GM12878 (cell line): ENCODE measurements at regions not wholly inside any gene's neighbourhood (a gene's known extent, or its start where the extent isn't known, plus 50 kb on each side); places are given as distances from the start of the nearest gene placed in this dataset.

Experiments used
- ATAC-seq: fragments of 200-7000 bp; cut with Tn5 transposase; 3 replicates; pipeline ENCODE4 v1.9.1; 2020; ENCODE audit warnings: mild to moderate bottlenecking, moderate library complexity
- BruUV-seq: library from RNA; stranded (reverse); fragments of 400-500 nt; replicated peaks from 2 replicates; lab custom pipeline; 2021; lab: Mats Ljungman, UMichigan
- CTCF ChIA-PET: fragments of 300-600 bp; sonication (Branson Sonifier 250); formaldehyde crosslinking; extraction: SDS; loops from one replicate; lab custom pipeline; 2021; ENCODE audit warnings: inconsistent platforms; lab: Yijun Ruan, JAX
- POLR2A ChIA-PET: fragments of 350-600 bp; formaldehyde crosslinking; extraction: SDS; loops from one replicate; lab custom pipeline; 2021; ENCODE audit warnings: inconsistent platforms; lab: Charles Lee
- RAD21 ChIA-PET: fragments of 300-600 bp; sonication (Branson Sonifier 250); formaldehyde crosslinking; loops from one replicate; lab custom pipeline; 2023; ENCODE audit warnings: antibody characterized with exemption; ENCODE audit not compliant: unreplicated experiment; lab: Charles Lee
- SMC1A ChIA-PET: fragments of 300-600 bp; sonication (Branson Sonifier 250); formaldehyde crosslinking; loops from one replicate; lab custom pipeline; 2023; ENCODE audit not compliant: unreplicated experiment, uncharacterized antibody; lab: Charles Lee
- DNase-seq: peaks from one replicate; pipeline ENCODE4 v3.0.0-alpha.2; 2011; ENCODE audit warnings: low read depth, low spot score
- FAIRE-seq: peaks from 3 replicates; lab custom pipeline; 2011; peaks lifted over from hg19 to GRCh38; lab: Jason Lieb, UNC
- H2AFZ ChIP-seq: 2 replicates; pipeline ENCODE4 v1.6.0; 2011; ENCODE audit warnings: low read depth, low read length, control low read depth; ENCODE audit not compliant: control insufficient read depth
- H3K27ac ChIP-seq: 2 replicates; pipeline ENCODE4 v1.5.1; 2011; ENCODE audit warnings: control low read depth; ENCODE audit not compliant: control insufficient read depth, insufficient read depth
- H3K27me3 ChIP-seq, 2 experiments: replicated peaks in 1 of 2; 2 replicates each; pipeline versions ENCODE4 v1.6.0 to v1.6.1; 2011; ENCODE audit warnings: low read length in 1 of 2; ENCODE audit not compliant: control insufficient read depth in 2 of 2, insufficient read depth in 2 of 2
- H3K36me3 ChIP-seq, 2 experiments: 2 replicates each; pipeline ENCODE4 v1.5.1; 2011; ENCODE audit warnings: low read length in 1 of 2; ENCODE audit not compliant: control insufficient read depth in 2 of 2, insufficient read depth in 2 of 2
- H3K4me1 ChIP-seq: 2 replicates; pipeline ENCODE4 v1.6.1; 2011; ENCODE audit warnings: mild to moderate bottlenecking, low read length, moderate library complexity, mixed read lengths; ENCODE audit not compliant: control insufficient read depth, insufficient read depth
- H3K4me2 ChIP-seq: 2 replicates; pipeline ENCODE4 v1.6.0; 2011; ENCODE audit warnings: control low read depth; ENCODE audit not compliant: control insufficient read depth, insufficient read depth
- H3K4me3 ChIP-seq: fragments of 200-600 bp; sonication (generic); 2 replicates; pipeline ENCODE4 v1.5.1; 2016
- H3K79me2 ChIP-seq: 2 replicates; pipeline ENCODE4 v1.6.0; 2011; ENCODE audit warnings: low read length; ENCODE audit not compliant: control insufficient read depth, insufficient read depth
- H3K9ac ChIP-seq: 2 replicates; pipeline ENCODE4 v1.8.0; 2011; ENCODE audit warnings: low read length, control low read depth, mixed read lengths; ENCODE audit not compliant: control insufficient read depth, insufficient read depth
- H3K9me3 ChIP-seq: replicated peaks from 3 replicates; pipeline ENCODE4 v1.5.1; 2011; ENCODE audit warnings: mild to moderate bottlenecking, low read length; ENCODE audit not compliant: control insufficient read depth, insufficient read depth
- H4K20me1 ChIP-seq: 2 replicates; pipeline ENCODE4 v1.6.0; 2011; ENCODE audit not compliant: control insufficient read depth, insufficient read depth
- BRCA1 ChIP-seq: IDR thresholded peaks from 2 replicates; pipeline ENCODE4 v1.6.1; 2011; ENCODE audit warnings: low read depth, low read length, improper control_type of control experiment
- CBX5 ChIP-seq: sonication (generic); IDR thresholded peaks from 2 replicates; pipeline ENCODE4 v1.6.1; 2016; ENCODE audit warnings: low read depth, moderate library complexity, mild to moderate bottlenecking, inconsistent platforms
- EGR1 ChIP-seq, 2 experiments: IDR thresholded peaks; 1 replicate in 1 of 2; 2 replicates in 1 of 2; pipeline ENCODE4 v1.6.1; 2011 to 2012; ENCODE audit warnings: low read depth in 2 of 2, low read length in 2 of 2, borderline replicate concordance in 1 of 2, mild to moderate bottlenecking in 1 of 2, moderate library complexity in 1 of 2
- EP300 ChIP-seq, 2 experiments: fragments of 150-350 bp in 1 of 2; IDR thresholded peaks; 2 replicates each; pipeline ENCODE4 v1.6.1; 2011 to 2012; ENCODE audit warnings: low read depth in 2 of 2, low read length in 2 of 2, borderline replicate concordance in 1 of 2, improper control_type of control experiment in 1 of 2, inconsistent platforms in 1 of 2; ENCODE audit not compliant: control insufficient read depth in 1 of 2
- ESRRA ChIP-seq: IDR thresholded peaks from 2 replicates; pipeline ENCODE4 v1.6.1; 2012; ENCODE audit warnings: mild to moderate bottlenecking, low read length, improper control_type of control experiment
- EZH2 ChIP-seq: IDR thresholded peaks from 2 replicates; pipeline ENCODE4 v1.6.1; 2012; ENCODE audit warnings: low read depth, mild to moderate bottlenecking, control low read depth, inconsistent platforms, low read length, borderline replicate concordance; ENCODE audit not compliant: control insufficient read depth
- GATAD2B ChIP-seq: fragments of 450-650 bp; conservative IDR thresholded peaks from 2 replicates; pipeline ENCODE4 v1.6.1; 2017; ENCODE audit warnings: low read depth, mild to moderate bottlenecking, moderate library complexity
- IKZF2 ChIP-seq, 2 experiments: fragments of 450-650 bp; IDR thresholded peaks; 2 replicates each; pipeline ENCODE4 v1.6.1; 2017; ENCODE audit warnings: mild to moderate bottlenecking in 2 of 2, moderate library complexity in 2 of 2
- JUND ChIP-seq: IDR thresholded peaks from 2 replicates; pipeline ENCODE4 v1.6.1; 2012; ENCODE audit warnings: low read depth, mild to moderate bottlenecking, low read length, improper control_type of control experiment, moderate library complexity
- POLR2AphosphoS2 ChIP-seq: IDR thresholded peaks from 2 replicates; pipeline ENCODE4 v1.6.1; 2011; ENCODE audit warnings: low read depth, mild to moderate bottlenecking, low read length, improper control_type of control experiment, moderate library complexity
- RAD51 ChIP-seq: fragments of 450-650 bp; IDR thresholded peaks from 2 replicates; pipeline ENCODE4 v1.6.1; 2016; ENCODE audit warnings: moderate library complexity, mild to moderate bottlenecking, inconsistent platforms
- SRF ChIP-seq, 2 experiments: IDR thresholded peaks; 2 replicates each; pipeline ENCODE4 v1.6.1; 2011; ENCODE audit warnings: low read depth in 2 of 2, low read length in 2 of 2, mild to moderate bottlenecking in 1 of 2, moderate library complexity in 1 of 2
- TCF7 ChIP-seq: IDR thresholded peaks from 2 replicates; pipeline ENCODE4 v1.6.1; 2014; ENCODE audit warnings: antibody characterized with exemption, borderline replicate concordance
- WGBS: methylation state at CpG from one replicate; pipeline ENCODE4 v1.1.6; 2016; ENCODE audit warnings: low lambda C conversion rate; ENCODE audit not compliant: insufficient replicate concordance, insufficient coverage; ENCODE audit errors: missing lambda C conversion rate; 5-methylcytosine and 5-hydroxymethylcytosine counted together
- in situ Hi-C: fragments of 300-500 bp; cut with MboI; formaldehyde crosslinking; loops from 9 replicates; pipeline ENCODE4 v1.14.3; 2018; ENCODE audit warnings: mixed read lengths
- intact Hi-C: fragments of 100-400 bp; cut with micrococcal nuclease; formaldehyde crosslinking; loops from one replicate; pipeline ENCODE4 v1.14.2; 2022; ENCODE audit not compliant: unreplicated experiment
- TF ChIP-seq, protein P1 (sequence below): fragments of 450-650 bp; IDR thresholded peaks from 2 replicates; pipeline ENCODE4 v1.6.1; 2017; ENCODE audit warnings: mild to moderate bottlenecking

DNA sequence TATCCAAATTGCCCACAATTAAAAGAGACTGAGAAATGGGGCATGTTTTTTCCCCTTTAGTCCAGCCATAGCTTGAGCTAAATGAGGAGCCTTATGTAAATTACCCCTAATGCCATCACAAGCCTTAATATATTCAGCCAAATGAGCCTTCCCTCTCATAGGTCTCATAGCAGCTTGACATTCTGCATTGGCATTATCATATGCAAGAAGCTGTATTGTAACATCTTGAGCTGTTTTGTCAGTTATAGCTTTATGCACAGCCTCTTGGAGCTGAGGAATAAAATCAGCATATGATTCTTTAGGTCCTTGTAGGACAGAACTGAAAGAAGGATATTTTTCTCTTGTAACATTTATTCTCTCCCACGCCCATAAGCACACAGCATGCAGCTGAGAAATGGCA, 153.2 kb downstream of the ZNF486 start:
- intact Hi-C loops = no loop called here
- DNase-seq (no peak), ATAC-seq (no peak), FAIRE-seq (no peak)
- no TSS peak for BruUV-seq
- TF ChIP-seq EGR1 (IDR thresholded peaks at IDR 0.05; ENCODE audit: borderline replicate concordance in 1 of 2, low read depth in 2 of 2, low read length in 2 of 2) = no peak
- no peak for TF ChIP-seq JUND
- TF ChIP-seq RAD51 = no peak
- TF ChIP-seq POLR2AphosphoS2 = no peak
- TF ChIP-seq, protein P1, sequence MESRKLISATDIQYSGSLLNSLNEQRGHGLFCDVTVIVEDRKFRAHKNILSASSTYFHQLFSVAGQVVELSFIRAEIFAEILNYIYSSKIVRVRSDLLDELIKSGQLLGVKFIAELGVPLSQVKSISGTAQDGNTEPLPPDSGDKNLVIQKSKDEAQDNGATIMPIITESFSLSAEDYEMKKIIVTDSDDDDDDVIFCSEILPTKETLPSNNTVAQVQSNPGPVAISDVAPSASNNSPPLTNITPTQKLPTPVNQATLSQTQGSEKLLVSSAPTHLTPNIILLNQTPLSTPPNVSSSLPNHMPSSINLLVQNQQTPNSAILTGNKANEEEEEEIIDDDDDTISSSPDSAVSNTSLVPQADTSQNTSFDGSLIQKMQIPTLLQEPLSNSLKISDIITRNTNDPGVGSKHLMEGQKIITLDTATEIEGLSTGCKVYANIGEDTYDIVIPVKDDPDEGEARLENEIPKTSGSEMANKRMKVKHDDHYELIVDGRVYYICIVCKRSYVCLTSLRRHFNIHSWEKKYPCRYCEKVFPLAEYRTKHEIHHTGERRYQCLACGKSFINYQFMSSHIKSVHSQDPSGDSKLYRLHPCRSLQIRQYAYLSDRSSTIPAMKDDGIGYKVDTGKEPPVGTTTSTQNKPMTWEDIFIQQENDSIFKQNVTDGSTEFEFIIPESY = no peak
- no peak for TF ChIP-seq TCF7
- no peak for TF ChIP-seq ESRRA
- no peak for TF ChIP-seq EP300 (IDR thresholded peaks at IDR 0.05; ENCODE audit: borderline replicate concordance in 1 of 2, control insufficient read depth in 1 of 2, low read depth in 2 of 2, low read length in 2 of 2)
- TF ChIP-seq IKZF2 (IDR thresholded peaks at IDR 0.05) = no peak
- no peak for TF ChIP-seq GATAD2B
- no peak for TF ChIP-seq BRCA1
- TF ChIP-seq EZH2 = no peak
- TF ChIP-seq SRF (IDR thresholded peaks at IDR 0.05; ENCODE audit: low read depth in 2 of 2, low read length in 2 of 2) = no peak
- no peak for TF ChIP-seq CBX5
- no peaks in the 10 kb centered on the region for H3K4me1 ChIP-seq
- H3K4me3 ChIP-seq = no peak overlapping the region
- H3K9ac ChIP-seq = no peak overlapping the region
- in situ Hi-C loops = no loop called here
- no peaks in the 10 kb centered on the region for H3K79me2 ChIP-seq
- H3K27me3 ChIP-seq = no peaks in the 10 kb centered on the region
- H2AFZ ChIP-seq = no peak overlapping the region
- no peak overlapping the region for H3K4me2 ChIP-seq
- RAD21 ChIA-PET = no interaction called here
- no peak overlapping the region for H3K27ac ChIP-seq
- CTCF ChIA-PET = no interaction called here
- no peaks in the 10 kb centered on the region for H4K20me1 ChIP-seq
- POLR2A ChIA-PET = no interaction called here
- no peaks in the 10 kb centered on the region for H3K36me3 ChIP-seq
- WGBS = 0% methylated on average over 1 of the region's 1 CpG
- H3K9me3 ChIP-seq = no peaks in the 10 kb centered on the region; the same call in 2 of the 3 replicates
- SMC1A ChIA-PET = interaction anchor here (1.1 kb wide), 1 partner anchor 30 kb away, joined by 4 read pairs; no protein-coding TSS in a partner anchor
